H9 (cell line): ENCODE measurements at regions not wholly inside any gene's neighbourhood (a gene's known extent, or its start where the extent isn't known, plus 50 kb on each side); places are given as distances from the start of the nearest gene placed in this dataset.

ENCODE experiments used
- DNase-seq: peaks from one replicate; pipeline ENCODE4 v3.0.0-alpha.2; 2017
- H2AFZ ChIP-seq: one replicate; pipeline ENCODE4 v1.6.1; 2013; ENCODE audit warnings: mild to moderate bottlenecking, low read length, control low read depth, moderate library complexity
- H2AK5ac ChIP-seq: 2 replicates; pipeline ENCODE4 v1.6.1; 2013; ENCODE audit warnings: low read length, control low read depth, mixed read lengths; ENCODE audit not compliant: insufficient read length
- H2BK120ac ChIP-seq: one replicate; pipeline ENCODE4 v1.6.1; 2013; ENCODE audit warnings: low read depth, mild to moderate bottlenecking, low read length, control low read depth, inconsistent platforms; ENCODE audit not compliant: poor library complexity, severe bottlenecking
- H2BK12ac ChIP-seq: 2 replicates; pipeline ENCODE4 v1.6.1; 2013; ENCODE audit warnings: low read length, control low read depth, mixed read lengths, low read depth; ENCODE audit not compliant: insufficient read length
- H2BK15ac ChIP-seq: 2 replicates; pipeline ENCODE4 v1.6.1; 2013; ENCODE audit warnings: low read depth, low read length, control low read depth
- H2BK20ac ChIP-seq: one replicate; pipeline ENCODE4 v1.6.1; 2013; ENCODE audit warnings: low read depth, mild to moderate bottlenecking, low read length, control low read depth, inconsistent platforms; ENCODE audit not compliant: poor library complexity, severe bottlenecking
- H2BK5ac ChIP-seq: 2 replicates; pipeline ENCODE4 v1.6.1; 2013; ENCODE audit warnings: low read length, control low read depth, mixed read lengths; ENCODE audit not compliant: insufficient read length
- H3K14ac ChIP-seq: 2 replicates; pipeline ENCODE4 v1.6.1; 2013; ENCODE audit warnings: low read length, control low read depth; ENCODE audit not compliant: insufficient read depth
- H3K18ac ChIP-seq: 2 replicates; pipeline ENCODE4 v1.6.1; 2013; ENCODE audit warnings: low read depth, mild to moderate bottlenecking, mixed read lengths, low read length, control low read depth; ENCODE audit not compliant: insufficient read length
- H3K23ac ChIP-seq: 2 replicates; pipeline ENCODE4 v1.6.1; 2013; ENCODE audit warnings: low read length, control low read depth, mixed read lengths, low read depth; ENCODE audit not compliant: insufficient read length
- H3K23me2 ChIP-seq: 2 replicates; pipeline ENCODE4 v1.6.1; 2013; ENCODE audit warnings: low read depth, mild to moderate bottlenecking, mixed read lengths, low read length, control low read depth; ENCODE audit not compliant: insufficient read length, poor library complexity, severe bottlenecking
- H3K27ac ChIP-seq: 2 replicates; pipeline ENCODE4 v1.5.1; 2013; ENCODE audit warnings: low read length, control low read depth, mixed read lengths, low read depth; ENCODE audit not compliant: insufficient read length
- H3K27me3 ChIP-seq: 2 replicates; pipeline ENCODE4 v1.6.1; 2013; ENCODE audit warnings: low read length, control low read depth, inconsistent platforms; ENCODE audit not compliant: insufficient read depth
- H3K4ac ChIP-seq: 2 replicates; pipeline ENCODE4 v1.6.1; 2013; ENCODE audit warnings: low read depth, mild to moderate bottlenecking, control low read depth, inconsistent platforms, low read length, moderate library complexity
- H3K4me1 ChIP-seq: 2 replicates; pipeline ENCODE4 v1.6.1; 2013; ENCODE audit warnings: low read length, control low read depth, inconsistent platforms; ENCODE audit not compliant: insufficient read depth
- H3K4me2 ChIP-seq: 2 replicates; pipeline ENCODE4 v1.6.1; 2013; ENCODE audit warnings: low read length, control low read depth, mixed read lengths; ENCODE audit not compliant: insufficient read length, insufficient read depth
- H3K56ac ChIP-seq: 2 replicates; pipeline ENCODE4 v1.6.1; 2013; ENCODE audit warnings: low read depth, mild to moderate bottlenecking, mixed read lengths, low read length, control low read depth; ENCODE audit not compliant: insufficient read length
- H3K79me1 ChIP-seq: 2 replicates; pipeline ENCODE4 v1.6.1; 2013; ENCODE audit warnings: low read depth, mild to moderate bottlenecking, moderate library complexity, low read length, control low read depth, inconsistent platforms; ENCODE audit not compliant: insufficient read depth, poor library complexity, severe bottlenecking
- H3K79me2 ChIP-seq: 2 replicates; pipeline ENCODE4 v1.6.1; 2013; ENCODE audit warnings: low read length, control low read depth, inconsistent platforms; ENCODE audit not compliant: insufficient read depth
- H3K9ac ChIP-seq: 2 replicates; pipeline ENCODE4 v1.6.1; 2013; ENCODE audit warnings: low read length, control low read depth, mixed read lengths; ENCODE audit not compliant: insufficient read length; ENCODE audit errors: extremely low read depth
- H3K9me3 ChIP-seq: one replicate; pipeline ENCODE4 v1.6.1; 2013; ENCODE audit warnings: low read depth, low read length, inconsistent platforms; ENCODE audit not compliant: control insufficient read depth
- H3T11ph ChIP-seq: one replicate; pipeline ENCODE4 v1.6.1; 2013; ENCODE audit warnings: mild to moderate bottlenecking, low read length, control low read depth, inconsistent platforms
- H4K20me1 ChIP-seq: one replicate; pipeline ENCODE4 v1.6.1; 2013; ENCODE audit not compliant: control insufficient read depth, insufficient read length, insufficient read depth
- H4K5ac ChIP-seq: 2 replicates; pipeline ENCODE4 v1.6.1; 2013; ENCODE audit warnings: low read depth, mild to moderate bottlenecking, mixed read lengths, low read length, control low read depth; ENCODE audit not compliant: insufficient read length
- H4K8ac ChIP-seq: replicated peaks from 2 replicates; pipeline ENCODE4 v1.6.1; 2013; ENCODE audit warnings: low read length, control low read depth, mixed read lengths, low read depth; ENCODE audit not compliant: insufficient read length
- H4K91ac ChIP-seq: 2 replicates; pipeline ENCODE4 v1.6.1; 2013; ENCODE audit warnings: low read depth, mild to moderate bottlenecking, moderate library complexity, mixed read lengths, low read length, control low read depth; ENCODE audit not compliant: insufficient read length
- H3K27ac Mint-ChIP-seq, 3 experiments: 2 replicates in 2 of 3; 3 replicates in 1 of 3; pipeline ENCODE4 v1.8.0; 2020 to 2021; ENCODE audit warnings: mixed read lengths in 3 of 3, mild to moderate bottlenecking in 1 of 3, moderate library complexity in 1 of 3
- H3K27me3 Mint-ChIP-seq: 2 replicates; pipeline ENCODE4 v1.8.0; 2021; ENCODE audit warnings: low read depth, mild to moderate bottlenecking, moderate library complexity, mixed read lengths
- H3K36me3 Mint-ChIP-seq, 3 experiments: 2 replicates in 2 of 3; 3 replicates in 1 of 3; pipeline ENCODE4 v1.8.0; 2020 to 2021; ENCODE audit warnings: low read depth in 3 of 3, mixed read lengths in 3 of 3; ENCODE audit not compliant: insufficient read depth in 1 of 3
- H3K4me1 Mint-ChIP-seq, 2 experiments: 2 replicates each; pipeline ENCODE4 v1.8.0; 2020; ENCODE audit warnings: mixed read lengths in 2 of 2
- H3K4me3 Mint-ChIP-seq, 2 experiments: 2 replicates in 1 of 2; 3 replicates in 1 of 2; pipeline ENCODE4 v1.8.0; 2020 to 2021; ENCODE audit warnings: mild to moderate bottlenecking in 2 of 2, mixed read lengths in 2 of 2, moderate library complexity in 1 of 2
- H3K9me3 Mint-ChIP-seq, 2 experiments: 2 replicates in 1 of 2; 3 replicates in 1 of 2; pipeline ENCODE4 v1.8.0; 2020; ENCODE audit warnings: mild to moderate bottlenecking in 2 of 2, mixed read lengths in 2 of 2, moderate library complexity in 1 of 2
- CTCF ChIP-seq: fragments of 200-600 bp; sonication (generic); conservative IDR thresholded peaks from 3 replicates; pipeline ENCODE4 v1.8.0; 2021; ENCODE audit warnings: antibody characterized with exemption, mild to moderate bottlenecking
- WGBS: extraction: QIAGEN DNeasy Blood & Tissue Kit; methylation state at CpG from one replicate; pipeline ENCODE4 v1.1.7; 2013; ENCODE audit warnings: missing lambda C conversion rate, low lambda C conversion rate, mixed read lengths; ENCODE audit not compliant: insufficient read length; ENCODE audit errors: extremely low coverage; 5-methylcytosine and 5-hydroxymethylcytosine counted together

DNA sequence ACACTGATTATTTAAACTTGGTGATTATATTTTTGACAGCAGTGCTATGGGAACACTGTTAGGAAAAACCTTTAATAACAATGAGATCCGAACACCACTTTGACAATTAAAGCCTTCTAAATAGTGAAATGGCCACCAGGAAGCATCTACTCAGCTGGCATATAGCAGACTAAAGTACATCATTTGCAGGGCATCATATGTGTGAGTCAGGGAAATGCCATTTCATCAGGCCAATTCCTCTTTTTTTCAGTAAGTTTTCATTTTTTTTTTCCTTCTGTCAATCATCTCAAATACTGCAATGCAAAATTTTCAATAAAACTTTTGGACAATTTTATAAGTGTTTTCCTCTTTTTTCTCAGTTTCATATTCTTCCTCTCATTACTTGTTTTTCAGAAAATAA lies 521.4 kb upstream of the SEMA3D start:
- no peak for DNase-seq
- TF ChIP-seq CTCF, result no peak
- Histone ChIP-seq H3T11ph (no peak overlapping the region), H3K27me3 (no peaks in the 10 kb centered on the region), H2BK20ac (no peak overlapping the region), H3K23ac (no peak overlapping the region), H4K8ac (no peak overlapping the region), H3K79me1 (no peaks in the 10 kb centered on the region), H3K9me3 (no peaks in the 10 kb centered on the region), H2BK12ac (no peak overlapping the region), H2AFZ (no peak overlapping the region), H3K4me2 (no peak overlapping the region), H4K91ac (no peak overlapping the region), H2BK120ac (no peak overlapping the region), H3K23me2 (no peaks in the 10 kb centered on the region), H3K56ac (no peak overlapping the region), H3K4me1 (no peaks in the 10 kb centered on the region), H3K4ac (no peak overlapping the region), H3K14ac (no peak overlapping the region), H4K20me1 (no peaks in the 10 kb centered on the region), H3K9ac (no peak overlapping the region), H3K27ac (no peak overlapping the region), H3K18ac (no peak overlapping the region), H3K79me2 (no peaks in the 10 kb centered on the region), H4K5ac (no peak overlapping the region), H2BK15ac (no peak overlapping the region), H2BK5ac (no peak overlapping the region), H2AK5ac (no peak overlapping the region)
- H3K27me3 Mint-ChIP-seq, result no peaks in the 10 kb centered on the region
- no peaks in the 10 kb centered on the region for H3K36me3 Mint-ChIP-seq
- H3K27ac Mint-ChIP-seq, result no peak overlapping the region
- no peak overlapping the region for H3K4me3 Mint-ChIP-seq
- H3K9me3 Mint-ChIP-seq, result no peaks in the 10 kb centered on the region
- no CpG with 5 or more reads among the region's 1 CpG for WGBS
- no peaks in the 10 kb centered on the region for H3K4me1 Mint-ChIP-seq
